ENCODE measurements at regions not wholly inside any gene's neighbourhood (a gene's known extent, or its start where the extent isn't known, plus 50 kb on each side); places are given as distances from the start of the nearest gene placed in this dataset.

GRCh38 chr2:22500555-22500935 is 884.4 kb upstream of the KLHL29 start (continued):
- TF ChIP-seq ARID5B (CRISPR knock-in tag; IDR thresholded peaks at IDR 0.05) (no peak), TIGD3 (CRISPR knock-in tag; IDR thresholded peaks at IDR 0.05; ENCODE audit: borderline replicate concordance) (no peak), ZNF782 (CRISPR knock-in tag; IDR thresholded peaks at IDR 0.05; ENCODE audit: borderline replicate concordance) (no peak), ZNF878 (CRISPR knock-in tag; IDR thresholded peaks at IDR 0.05) (no peak), ATAD3A (CRISPR knock-in tag; IDR thresholded peaks at IDR 0.05) (no peak), ZNF644 (CRISPR knock-in tag; IDR thresholded peaks at IDR 0.05; ENCODE audit: low read depth) (no peak), IRX3 (CRISPR knock-in tag; IDR thresholded peaks at IDR 0.05; ENCODE audit: borderline replicate concordance, low read depth) (no peak)

- Histone ChIP-seq H3K4me3 (replicated peaks in 1 of 3; ENCODE audit: insufficient read depth in 1 of 3, low read depth in 2 of 3, low read length in 3 of 3) (no peak overlapping the region), H3K4me1 (ENCODE audit: insufficient read depth, low read length) (no peaks in the 10 kb centered on the region), H3K27ac (ENCODE audit: extremely low read length, insufficient read depth, low read length) (no peak overlapping the region), H3K36me3 (replicated peaks in 1 of 2; ENCODE audit: control insufficient read depth in 1 of 2, insufficient read depth in 2 of 2, low read length in 2 of 2) (no peaks in the 10 kb centered on the region), H3K4me2 (ENCODE audit: low read depth, low read length) (no peak overlapping the region), H3K27me3 (ENCODE audit: control insufficient read depth in 1 of 2, insufficient read depth in 2 of 2, low read length in 2 of 2) (no peaks in the 10 kb centered on the region), H3K9me3 (ENCODE audit: low read length) (peaks cover 96% of the 10 kb centered on the region), H3K79me2 (ENCODE audit: insufficient read depth, low read length) (no peaks in the 10 kb centered on the region), H4K20me1 (ENCODE audit: insufficient read depth, low read length) (no peaks in the 10 kb centered on the region), H2AFZ (ENCODE audit: low read length) (no peak overlapping the region), H3K9ac (ENCODE audit: insufficient read depth, low read depth, low read length) (no peak overlapping the region)
- BruUV-seq (replicated peaks), result no TSS peak
- no peak for TF ChIP-seq CHD2 (IDR thresholded peaks at IDR 0.05; ENCODE audit: low read depth, low read length)
- TF ChIP-seq ZNF552 (CRISPR knock-in tag; IDR thresholded peaks at IDR 0.05; ENCODE audit: borderline replicate concordance), result no peak
- TF ChIP-seq SRY (CRISPR knock-in tag; IDR thresholded peaks at IDR 0.05), result no peak
- no peak for TF ChIP-seq KDM1A (CRISPR knock-in tag; IDR thresholded peaks at IDR 0.05)
- TF ChIP-seq CREB1 (IDR thresholded peaks at IDR 0.05), result no peak
- no peak for TF ChIP-seq CREB1 (CRISPR knock-in tag; IDR thresholded peaks at IDR 0.05)
- no peak for TF ChIP-seq PCBP1 (IDR thresholded peaks at IDR 0.05; ENCODE audit: borderline replicate concordance, low read depth, low read length)
- no peak for TF ChIP-seq SCMH1 (CRISPR knock-in tag; IDR thresholded peaks at IDR 0.05; ENCODE audit: borderline replicate concordance)
- TF ChIP-seq MBNL3 (CRISPR knock-in tag; conservative IDR thresholded peaks at IDR 0.05), result no peak
- no peak for TF ChIP-seq NBN (conservative IDR thresholded peaks at IDR 0.05)
- no peak for TF ChIP-seq ZNF782 (CRISPR knock-in tag; IDR thresholded peaks at IDR 0.05; ENCODE audit: borderline replicate concordance)
- no peak for TF ChIP-seq ZBTB44 (CRISPR knock-in tag; IDR thresholded peaks at IDR 0.05)
- no peak for DNase-seq (ENCODE audit: low spot score)
- 0% methylated on average over 2 of the region's 2 CpGs for WGBS (ENCODE audit: low lambda C conversion rate)
- POLR2A ChIA-PET, result no interaction called here
- in situ Hi-C loops (cut with HindIII; ENCODE audit: extremely low pct_ligation_motif_present, low pct_unique_long_range_greater_than_20kb), result no loop called here
- no peak for FAIRE-seq
- intact Hi-C loops (cut with micrococcal nuclease; ENCODE audit: unreplicated experiment), result no loop called here
- CTCF ChIA-PET (ENCODE audit: low intra/inter-chr PET ratio, low total read pairs), result no interaction called here
- no peak for ATAC-seq
Measured at GRCh38 chr2:22501851-22502250, 883.1 kb upstream of the KLHL29 start.

Measured in HepG2 (cell line).